ENCODE measurements at regions not wholly inside any gene's neighbourhood (a gene's known extent, or its start where the extent isn't known, plus 50 kb on each side); places are given as distances from the start of the nearest gene placed in this dataset.

DNA sequence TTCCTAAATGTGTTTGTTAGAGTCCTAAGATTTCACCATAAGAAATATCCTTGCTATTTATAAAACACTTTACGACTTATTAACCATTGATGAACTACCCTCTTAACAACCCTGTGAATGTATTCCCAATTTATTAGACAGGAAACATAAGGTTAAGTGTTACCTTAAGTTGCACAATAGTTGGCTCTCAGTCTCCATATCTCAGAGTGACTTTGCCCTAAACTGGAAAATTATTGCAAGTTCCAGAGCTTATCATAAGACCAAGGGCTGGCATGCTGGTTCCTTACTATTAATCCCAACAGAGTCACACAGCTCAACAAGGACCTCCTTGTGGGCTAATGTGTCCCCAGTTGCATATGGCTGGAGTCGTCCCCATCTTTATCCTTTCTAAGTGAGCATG lies 165.8 kb downstream of the INSIG2 start:
- no peak for TF ChIP-seq ZSCAN29 (IDR thresholded peaks at IDR 0.05)
- TF ChIP-seq, protein P1, sequence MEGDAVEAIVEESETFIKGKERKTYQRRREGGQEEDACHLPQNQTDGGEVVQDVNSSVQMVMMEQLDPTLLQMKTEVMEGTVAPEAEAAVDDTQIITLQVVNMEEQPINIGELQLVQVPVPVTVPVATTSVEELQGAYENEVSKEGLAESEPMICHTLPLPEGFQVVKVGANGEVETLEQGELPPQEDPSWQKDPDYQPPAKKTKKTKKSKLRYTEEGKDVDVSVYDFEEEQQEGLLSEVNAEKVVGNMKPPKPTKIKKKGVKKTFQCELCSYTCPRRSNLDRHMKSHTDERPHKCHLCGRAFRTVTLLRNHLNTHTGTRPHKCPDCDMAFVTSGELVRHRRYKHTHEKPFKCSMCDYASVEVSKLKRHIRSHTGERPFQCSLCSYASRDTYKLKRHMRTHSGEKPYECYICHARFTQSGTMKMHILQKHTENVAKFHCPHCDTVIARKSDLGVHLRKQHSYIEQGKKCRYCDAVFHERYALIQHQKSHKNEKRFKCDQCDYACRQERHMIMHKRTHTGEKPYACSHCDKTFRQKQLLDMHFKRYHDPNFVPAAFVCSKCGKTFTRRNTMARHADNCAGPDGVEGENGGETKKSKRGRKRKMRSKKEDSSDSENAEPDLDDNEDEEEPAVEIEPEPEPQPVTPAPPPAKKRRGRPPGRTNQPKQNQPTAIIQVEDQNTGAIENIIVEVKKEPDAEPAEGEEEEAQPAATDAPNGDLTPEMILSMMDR (IDR thresholded peaks at IDR 0.05 in 2 of 3, conservative IDR thresholded peaks at IDR 0.05 in 1 of 3; ENCODE audit: control insufficient read depth in 2 of 3, extremely low read depth in 1 of 3, insufficient read depth in 1 of 3, low read depth in 3 of 3, low read length in 3 of 3): no peak

Data from GM12878 (cell line).